ENCODE measurements at regions not wholly inside any gene's neighbourhood (a gene's known extent, or its start where the extent isn't known, plus 50 kb on each side); places are given as distances from the start of the nearest gene placed in this dataset.
A peak's percentile ranks its signal among the peaks of the same experiment; 100 is the strongest.
"Not testable (repeated sequence)": the region's sequence is repeated elsewhere in the genome, so short reads cannot be mapped to it uniquely, and the experiment has no call there.

- DNase-seq (ENCODE audit: low read depth in 2 of 2), result not testable (repeated sequence)
Measured at GRCh38 chr17:45586651-45586934, 96.1 kb upstream of the PLEKHM1 start.

- peak; percentile 49 to 63 for DNase-seq (ENCODE audit: low read depth in 2 of 2)
Measured at GRCh38 chr17:45592433-45592923, 102.0 kb upstream of the PLEKHM1 start.

- DNase-seq (ENCODE audit: low read depth in 2 of 2), result not testable (repeated sequence)
Measured at GRCh38 chr17:45596347-45596746, 105.8 kb upstream of the PLEKHM1 start.

- DNase-seq (ENCODE audit: low read depth in 2 of 2), result not testable (repeated sequence)
Measured at GRCh38 chr17:45600052-45601012, 109.8 kb upstream of the PLEKHM1 start.

- DNase-seq (ENCODE audit: low read depth in 2 of 2), result not testable (repeated sequence)
Measured at GRCh38 chr17:45601013-45601412, 110.5 kb upstream of the PLEKHM1 start.

GRCh38 chr17:45601605-45602539 is 111.4 kb upstream of the PLEKHM1 start:
- not testable (repeated sequence) for DNase-seq (ENCODE audit: low read depth in 2 of 2)

- not testable (repeated sequence) for DNase-seq (ENCODE audit: low read depth in 2 of 2)
Measured at GRCh38 chr17:45605751-45606150, 115.2 kb upstream of the PLEKHM1 start.

GRCh38 chr17:45619984-45620405 is 129.5 kb upstream of the PLEKHM1 start:
- peak; percentile 74 to 82 for DNase-seq (ENCODE audit: low read depth in 2 of 2)

- DNase-seq (ENCODE audit: low read depth in 2 of 2), result not testable (repeated sequence)
Measured at GRCh38 chr17:45620468-45620867, 129.9 kb upstream of the PLEKHM1 start.

GRCh38 chr17:45621087-45621486 is 130.6 kb upstream of the PLEKHM1 start:
- DNase-seq (ENCODE audit: low read depth in 2 of 2), result not testable (repeated sequence)

- not testable (repeated sequence) for DNase-seq (ENCODE audit: low read depth in 2 of 2)
Measured at GRCh38 chr17:45622295-45622694, 131.8 kb upstream of the PLEKHM1 start.

- no peak for DNase-seq (ENCODE audit: low read depth in 2 of 2)
Measured at GRCh38 chr17:45628019-45628418, 137.5 kb upstream of the PLEKHM1 start.

GRCh38 chr17:45631941-45632340 is 141.4 kb upstream of the PLEKHM1 start:
- DNase-seq (ENCODE audit: low read depth in 2 of 2), result no peak

- DNase-seq (ENCODE audit: low read depth in 2 of 2), result no peak
Measured at GRCh38 chr17:45639297-45639849, 144.7 kb upstream of the CRHR1 start.

- peak; percentile 30 to 44 for DNase-seq (ENCODE audit: low read depth in 2 of 2)
Measured at GRCh38 chr17:45640141-45640850, 143.8 kb upstream of the CRHR1 start.

- no peak for DNase-seq (ENCODE audit: low read depth in 2 of 2)
Measured at GRCh38 chr17:45641541-45641940, 142.6 kb upstream of the CRHR1 start.

GRCh38 chr17:45643591-45643990 is 140.5 kb upstream of the CRHR1 start:
- no peak for DNase-seq (ENCODE audit: low read depth in 2 of 2)

- DNase-seq (ENCODE audit: low read depth in 2 of 2), result not testable (repeated sequence)
Measured at GRCh38 chr17:45644637-45645036, 139.5 kb upstream of the CRHR1 start.

GRCh38 chr17:45645330-45645729 is 138.8 kb upstream of the CRHR1 start:
- DNase-seq (ENCODE audit: low read depth in 2 of 2), result no peak

- no peak for DNase-seq (ENCODE audit: low read depth in 2 of 2)
Measured at GRCh38 chr17:45646288-45646988, 137.7 kb upstream of the CRHR1 start.

- DNase-seq (ENCODE audit: low read depth in 2 of 2), result no peak
Measured at GRCh38 chr17:45648642-45649041, 135.5 kb upstream of the CRHR1 start.
